Heart right ventricle (tissue), 16 donors: ENCODE measurements at regions not wholly inside any gene's neighbourhood (a gene's known extent, or its start where the extent isn't known, plus 50 kb on each side); places are given as distances from the start of the nearest gene placed in this dataset.
"Not testable (repeated sequence)": the region's sequence is repeated elsewhere in the genome, so short reads cannot be mapped to it uniquely, and the experiment has no call there.

ENCODE experiments used
- ATAC-seq, 8 donors: fragments of 200-7000 bp; cut with Tn5 transposase; one replicate each; pipeline ENCODE4 v1.9.1; 2020; ENCODE audit warnings: mild to moderate bottlenecking in 8 of 8, moderate library complexity in 8 of 8, moderate number of reproducible peaks in 1 of 8
- DNase-seq, 2 donors: peaks; one replicate each; pipeline ENCODE4 v3.0.0-alpha.2; 2020
- H3K27ac ChIP-seq, 10 donors: fragments of 200-600 bp; sonication (generic) in 2 of 10; one replicate each; pipeline versions ENCODE4 v1.5.0 to v1.8.0; 2020 to 2022; ENCODE audit warnings: mild to moderate bottlenecking in 3 of 10
- H3K27me3 ChIP-seq, 7 donors: fragments of 200-600 bp; one replicate each; pipeline ENCODE4 v1.8.0; 2021 to 2022; ENCODE audit warnings: mild to moderate bottlenecking in 2 of 7
- H3K36me3 ChIP-seq, 9 donors: fragments of 200-600 bp; sonication (generic) in 1 of 9; one replicate each; pipeline versions ENCODE4 v1.5.0 to v1.8.0; 2020 to 2022; ENCODE audit warnings: mild to moderate bottlenecking in 2 of 9
- H3K4me1 ChIP-seq, 9 donors: fragments of 200-600 bp; sonication (generic) in 1 of 9; one replicate each; pipeline versions ENCODE4 v1.5.0 to v1.8.0; 2020 to 2022; ENCODE audit warnings: mild to moderate bottlenecking in 4 of 9
- H3K4me3 ChIP-seq, 10 donors: fragments of 200-600 bp; sonication (generic) in 2 of 10; one replicate each; pipeline versions ENCODE4 v1.5.0 to v1.8.0; 2020 to 2022; ENCODE audit warnings: mild to moderate bottlenecking in 7 of 10, moderate library complexity in 2 of 10
- H3K9me3 ChIP-seq, 11 donors: fragments of 200-600 bp in 10 of 11; sonication (generic) in 2 of 11; one replicate each; pipeline versions ENCODE4 v1.5.0 to v1.8.0; 2013 to 2022; ENCODE audit warnings: mild to moderate bottlenecking in 2 of 11, control low read depth in 1 of 11, moderate library complexity in 1 of 11
- WGBS, 2 donors: extraction: QIAGEN DNeasy Blood & Tissue Kit; methylation state at CpG; one replicate each; pipeline ENCODE4 v1.1.7; 2013; ENCODE audit warnings: inconsistent platforms in 1 of 2; 5-methylcytosine and 5-hydroxymethylcytosine counted together
- intact Hi-C, 10 donors: fragments of 100-400 bp; cut with DNase I; formaldehyde crosslinking; loops; one replicate each; pipeline versions ENCODE4 v1.11.1 to v1.14.2; 2022
- TF ChIP-seq, protein P1 (sequence below), 9 donors: fragments of 200-600 bp; sonication (generic) in 2 of 9; IDR thresholded peaks; one replicate each; pipeline versions ENCODE4 v1.5.0 to v1.8.0; 2021 to 2022; ENCODE audit warnings: antibody characterized with exemption in 9 of 9, mild to moderate bottlenecking in 5 of 9, moderate library complexity in 1 of 9
- donor health status: Arrhythmogenic right ventricular cardiomyopathy.
- donor health status: ischemic (EF 13 %, LVEDD 7.1; RV severe dilation, severe dysfunction).
- donor health status: healthy with polysubstance abuse.
- donor health status: DM: no; HTN: yes; CAD: no.
- donor health status: DM: no; HTN: no; CAD: no.
- donor health status: ischemic (EF 25% LVEDD 6.9; RV normal size, moderate dysfunction).
- donor health status: ischemic (EF 25% LVEDD 5.7; RV mildly dilated, moderate dysfunction).
- donor health status: healthy.
- donor health status: DM: yes; HTN: yes; CAD: no.
- donor health status: Ischemic cardiomyopathy.
- donor health status: ischemic (EF 35%, LVEDD 5.7; RV mildly dilated, moderate dysfunction).
- donor health status: nonischemic (EF 11% LVEDD 7.7; RV severe dilation, severe dysfunction).
- donor health status: DM: yes; HTN: yes; CAD: no.
- donor health status: PGD.
- donor health status: ischemic (EF 29% LVEDD 5.4; RV normal size, mild dysfunction).
- donor health status: nonischemic (EF 23%, LVEDD 6.1; RV moderate dilation, normal function).

DNA sequence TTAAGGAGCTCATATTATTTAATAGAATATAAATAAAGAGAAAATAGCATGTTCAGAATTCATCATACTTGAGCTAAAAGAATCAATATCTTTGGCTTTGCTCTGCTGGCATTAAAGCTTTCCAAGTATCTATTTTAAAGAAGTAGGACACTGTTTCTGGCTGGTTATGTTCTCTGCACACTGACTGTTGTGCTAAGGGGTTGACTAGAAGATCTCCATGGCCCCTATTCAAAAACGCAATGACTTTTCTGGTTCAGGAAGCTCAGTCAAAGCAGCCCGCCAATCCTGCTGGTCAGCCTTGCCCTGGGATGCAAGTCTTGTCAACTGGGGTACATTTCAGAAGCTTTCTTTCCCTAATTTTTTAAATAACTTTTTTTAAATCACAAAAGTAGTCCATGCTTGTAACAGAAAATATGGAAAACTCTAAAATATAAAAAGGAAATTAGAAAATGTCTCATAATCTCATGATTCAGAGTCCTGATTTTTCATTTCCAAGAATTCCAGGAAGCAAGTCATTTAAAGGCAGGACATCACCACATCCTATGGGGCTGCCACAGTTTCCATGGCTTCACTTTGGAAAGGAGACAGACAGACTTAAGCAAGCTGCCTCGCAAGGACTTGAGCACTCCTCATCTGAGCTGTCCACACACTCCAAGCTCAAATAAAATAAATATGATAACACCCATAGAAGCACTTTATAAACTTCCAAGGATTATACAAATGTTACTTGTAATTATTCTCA, 195.1 kb downstream of the TXNL1 start:
- DNase-seq (no peak), ATAC-seq (peak in 5 of 8 donors; percentile 38 to 61 (median 59))
- Histone ChIP-seq H3K4me1 (peaks cover 0 to 39% (median 26%) of the 10 kb centered on the region in 9 donors), H3K36me3 (no peaks in the 10 kb centered on the region), H3K4me3 (no peak overlapping the region), H3K27ac (peak overlapping the region in 4 of 10 donors; percentile 2 to 73 (median 39)), H3K9me3 (peaks cover 0 to 19% (median 0%) of the 10 kb centered on the region in 11 donors), H3K27me3 (no peaks in the 10 kb centered on the region)
- WGBS, 2 donors, result 48 to 57% methylated on average over 3 of the region's 3 CpGs
- TF ChIP-seq, protein P1, sequence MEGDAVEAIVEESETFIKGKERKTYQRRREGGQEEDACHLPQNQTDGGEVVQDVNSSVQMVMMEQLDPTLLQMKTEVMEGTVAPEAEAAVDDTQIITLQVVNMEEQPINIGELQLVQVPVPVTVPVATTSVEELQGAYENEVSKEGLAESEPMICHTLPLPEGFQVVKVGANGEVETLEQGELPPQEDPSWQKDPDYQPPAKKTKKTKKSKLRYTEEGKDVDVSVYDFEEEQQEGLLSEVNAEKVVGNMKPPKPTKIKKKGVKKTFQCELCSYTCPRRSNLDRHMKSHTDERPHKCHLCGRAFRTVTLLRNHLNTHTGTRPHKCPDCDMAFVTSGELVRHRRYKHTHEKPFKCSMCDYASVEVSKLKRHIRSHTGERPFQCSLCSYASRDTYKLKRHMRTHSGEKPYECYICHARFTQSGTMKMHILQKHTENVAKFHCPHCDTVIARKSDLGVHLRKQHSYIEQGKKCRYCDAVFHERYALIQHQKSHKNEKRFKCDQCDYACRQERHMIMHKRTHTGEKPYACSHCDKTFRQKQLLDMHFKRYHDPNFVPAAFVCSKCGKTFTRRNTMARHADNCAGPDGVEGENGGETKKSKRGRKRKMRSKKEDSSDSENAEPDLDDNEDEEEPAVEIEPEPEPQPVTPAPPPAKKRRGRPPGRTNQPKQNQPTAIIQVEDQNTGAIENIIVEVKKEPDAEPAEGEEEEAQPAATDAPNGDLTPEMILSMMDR (IDR thresholded peaks at IDR 0.05), result no peak
- intact Hi-C loops, result no loop called here

DNA sequence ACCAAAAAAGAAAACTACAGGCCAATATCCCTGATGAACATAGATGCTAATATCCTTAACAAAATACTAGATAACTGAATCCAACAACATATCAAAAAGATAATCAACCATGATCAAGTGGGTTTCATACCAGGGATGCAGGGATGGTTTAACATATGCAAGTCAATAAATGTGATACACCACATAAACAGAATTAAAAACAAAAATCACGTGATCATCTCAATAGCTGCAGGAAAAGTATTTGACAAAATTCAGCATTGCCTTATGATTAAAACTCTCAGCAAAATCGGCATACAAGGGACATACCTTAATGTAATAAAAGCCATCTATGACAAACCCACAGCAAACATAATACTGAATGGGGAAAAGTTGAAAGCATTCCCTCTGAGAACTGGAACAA, 199.9 kb downstream of the TXNL1 start:
- peaks cover 0 to 19% (median 0%) of the 10 kb centered on the region in 11 donors for H3K9me3 ChIP-seq
- 92 to 94% methylated on average over 2 of the region's 2 CpGs for WGBS, 2 donors
- not testable (repeated sequence) for ATAC-seq

GRCh38 chr18:56436651-56437050, 201.7 kb downstream of the TXNL1 start:
- no peaks in the 10 kb centered on the region for H3K27me3 ChIP-seq
- DNase-seq, result no peak
- TF ChIP-seq, protein P1 (IDR thresholded peaks at IDR 0.05), result no peak
- no peaks in the 10 kb centered on the region for H3K4me1 ChIP-seq
- no peak for ATAC-seq
- H3K27ac ChIP-seq, result no peak overlapping the region
- WGBS, 2 donors, result 39 to 44% methylated on average over 1 of the region's 1 CpG
- H3K4me3 ChIP-seq, result no peak overlapping the region
- peaks cover 0 to 10% (median 0%) of the 10 kb centered on the region in 11 donors for H3K9me3 ChIP-seq
- no peaks in the 10 kb centered on the region for H3K36me3 ChIP-seq
- intact Hi-C loops, result loop anchor here in 1 of 10 donors (10.0 kb wide), 1 partner anchor 52 kb away; no protein-coding TSS in a partner anchor

More for the DNA sequence above, 199.9 kb downstream of the TXNL1 start:
- intact Hi-C loops, result loop anchor here in 1 of 10 donors (10.0 kb wide), 1 partner anchor 54 kb away; no protein-coding TSS in a partner anchor
- not testable (repeated sequence) for H3K4me3 ChIP-seq, H3K36me3 ChIP-seq, H3K4me1 ChIP-seq, H3K27ac ChIP-seq, H3K27me3 ChIP-seq, DNase-seq

DNA sequence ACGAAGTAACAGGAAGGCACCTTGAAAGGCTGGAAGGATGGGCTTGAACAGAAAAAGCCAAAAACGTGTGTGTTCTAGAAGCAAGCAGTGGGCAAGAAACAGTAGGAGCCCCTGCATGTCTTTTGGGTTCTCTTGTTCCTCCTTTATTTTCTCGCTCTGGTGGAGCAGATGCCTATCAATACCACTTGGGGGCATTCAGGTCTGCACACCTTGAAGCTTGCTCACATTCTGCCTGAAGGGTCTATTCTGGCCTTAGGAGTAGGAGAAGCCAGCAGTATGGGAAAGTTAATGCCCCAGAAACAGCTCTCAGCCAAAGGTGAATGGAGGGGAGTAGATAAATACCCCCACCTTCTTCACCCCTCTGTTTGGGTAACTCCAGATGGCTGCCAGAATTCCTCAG, 204.5 kb downstream of the TXNL1 start:
- DNase-seq (no peak), ATAC-seq (no peak)
- TF ChIP-seq, protein P1 (IDR thresholded peaks at IDR 0.05), result no peak
- H3K27ac ChIP-seq, result no peak overlapping the region
- no peak overlapping the region for H3K4me3 ChIP-seq
- H3K9me3 ChIP-seq, result peaks cover 0 to 3% (median 0%) of the 10 kb centered on the region in 11 donors
- WGBS, 2 donors, result 84 to 88% methylated on average over 3 of the region's 3 CpGs
- H3K27me3 ChIP-seq, result no peaks in the 10 kb centered on the region
- no peaks in the 10 kb centered on the region for H3K4me1 ChIP-seq
- H3K36me3 ChIP-seq, result no peaks in the 10 kb centered on the region
- intact Hi-C loops, result loop anchor here in 1 of 10 donors (10.0 kb wide), 1 partner anchor 49 kb away; no protein-coding TSS in a partner anchor

GRCh38 chr18:56431551-56431950, 206.8 kb downstream of the TXNL1 start:
- TF ChIP-seq, protein P1 (IDR thresholded peaks at IDR 0.05), result no peak
- intact Hi-C loops, result loop anchor here in 1 of 10 donors (10.0 kb wide), 1 partner anchor 47 kb away; no protein-coding TSS in a partner anchor
- H3K4me1 ChIP-seq, result no peaks in the 10 kb centered on the region
- peaks cover 0 to 21% (median 11%) of the 10 kb centered on the region in 11 donors for H3K9me3 ChIP-seq
- ATAC-seq (no peak), DNase-seq (no peak)
- H3K36me3 ChIP-seq, result no peaks in the 10 kb centered on the region
- H3K4me3 ChIP-seq, result no peak overlapping the region
- H3K27me3 ChIP-seq, result no peaks in the 10 kb centered on the region
- H3K27ac ChIP-seq, result no peak overlapping the region
